HG02678 (cell line): ENCODE measurements at regions not wholly inside any gene's neighbourhood (a gene's known extent, or its start where the extent isn't known, plus 50 kb on each side); places are given as distances from the start of the nearest gene placed in this dataset.

ENCODE experiments used
- ATAC-seq: cut with Tn5 transposase; IDR thresholded peaks from one replicate; pipeline ENCODE4 v1.9.1; 2021; ENCODE audit warnings: mild to moderate bottlenecking, moderate library complexity; ENCODE audit not compliant: unreplicated experiment

GRCh38 chr13:78341032-78341431 lies 262.3 kb downstream of the POU4F1 start:
- peak; percentile 66 for ATAC-seq

DNA sequence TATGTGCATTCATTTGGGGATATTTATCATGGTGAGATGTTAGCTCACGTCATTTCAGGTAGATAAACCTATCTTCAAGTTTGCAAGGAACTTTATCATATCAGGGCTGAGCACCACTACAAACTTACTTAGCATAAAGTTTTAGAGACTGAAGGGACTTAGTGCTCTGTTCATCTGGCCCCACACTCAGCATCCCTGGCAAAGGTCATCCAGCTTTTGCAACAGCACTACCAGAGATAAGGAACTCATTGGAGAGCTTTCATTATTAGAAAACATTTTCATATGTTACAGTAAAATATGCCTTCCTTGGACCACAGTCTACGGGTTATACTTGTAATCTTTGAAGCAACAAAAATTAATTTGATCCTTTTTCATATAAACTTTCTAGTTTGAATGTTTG lies 263.4 kb downstream of the POU4F1 start:
- no peak for ATAC-seq

GRCh38 chr13:78334059-78334458 lies 269.3 kb downstream of the POU4F1 start:
- ATAC-seq: no peak

- no peak for ATAC-seq
These were observed 276.7 kb downstream of the POU4F1 start for GRCh38 chr13:78326633-78327032.

- ATAC-seq: no peak
These were observed 277.8 kb downstream of the POU4F1 start for GRCh38 chr13:78325585-78325984.

DNA sequence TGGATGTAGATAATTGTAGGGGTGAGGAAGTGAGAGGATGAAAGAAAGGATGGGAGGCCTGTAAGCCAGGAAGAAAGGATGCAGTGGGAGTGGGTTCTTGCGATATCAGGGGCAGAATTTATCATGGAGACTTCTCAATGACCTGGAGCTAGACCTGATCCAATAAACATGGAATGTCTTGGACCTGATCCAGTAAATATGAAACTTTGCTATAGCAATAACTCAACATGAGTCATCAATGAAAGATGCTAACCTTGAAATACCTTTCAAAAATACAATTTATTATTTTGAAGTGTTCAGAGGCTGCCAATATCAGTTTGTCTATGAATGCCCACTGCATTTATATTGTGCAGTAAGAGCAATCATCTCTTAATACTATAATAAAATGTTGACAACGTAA lies 279.5 kb downstream of the POU4F1 start:
- no peak for ATAC-seq

GRCh38 chr13:78323040-78323439 lies 280.3 kb downstream of the POU4F1 start:
- ATAC-seq: no peak

DNA sequence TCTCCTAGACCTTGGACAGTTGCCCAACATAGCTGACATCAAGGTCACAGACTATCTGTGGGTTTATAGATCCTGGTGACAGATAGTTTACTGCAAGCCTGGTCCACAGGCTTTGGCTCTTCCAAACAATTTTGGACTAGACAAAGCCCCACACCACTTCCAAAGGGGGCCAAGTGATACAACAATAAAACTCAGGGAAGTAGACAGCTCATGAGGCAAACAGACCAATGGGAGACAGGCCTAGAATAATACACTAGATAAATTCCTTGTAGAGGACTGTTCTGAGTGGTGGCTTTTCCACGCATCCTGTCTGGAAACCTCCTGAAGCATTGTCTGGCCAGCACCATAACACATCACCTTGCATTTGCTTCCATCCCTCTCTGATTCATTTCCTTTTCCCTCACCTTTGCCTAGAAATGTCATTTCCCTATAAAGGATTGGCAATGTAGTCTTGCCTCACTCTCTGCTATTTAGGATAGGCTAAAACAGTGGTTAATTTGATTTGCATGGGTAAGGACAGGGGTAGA lies 284.2 kb downstream of the POU4F1 start:
- ATAC-seq: no peak

GRCh38 chr13:78317030-78317429 lies 286.3 kb downstream of the POU4F1 start:
- no peak for ATAC-seq

GRCh38 chr13:78309497-78310180 lies 293.7 kb downstream of the POU4F1 start:
- ATAC-seq: peak; percentile 75

DNA sequence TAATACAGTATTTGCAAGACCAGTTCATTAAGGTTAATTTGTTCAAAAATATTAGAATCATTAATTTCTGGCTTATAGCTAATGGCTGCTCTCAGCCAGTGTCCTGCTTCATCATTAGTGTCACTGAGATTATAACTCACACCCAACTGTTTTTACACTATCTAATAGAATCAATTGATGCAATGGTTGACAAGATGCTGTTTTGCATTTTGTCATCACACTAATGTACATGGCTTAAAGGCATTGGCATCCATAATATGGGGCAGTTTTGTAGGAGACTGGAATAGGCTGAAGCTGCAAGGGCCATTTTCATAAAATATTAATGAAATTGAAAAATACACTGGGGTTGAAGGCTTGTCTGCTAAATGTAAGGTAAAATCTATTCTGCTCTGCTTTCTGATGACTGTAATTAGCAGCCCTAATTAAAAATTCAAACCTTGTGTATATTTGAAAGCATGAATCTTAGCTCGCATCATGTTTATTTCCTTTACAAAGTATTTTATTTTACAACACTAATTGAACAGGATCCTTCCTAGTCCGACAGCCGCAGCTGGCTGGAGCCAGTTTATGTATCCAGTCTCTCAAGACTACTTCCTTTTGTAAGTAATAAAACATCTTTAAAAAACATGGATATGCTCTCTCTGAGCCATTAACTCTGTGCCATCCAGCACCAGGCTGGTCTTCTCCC lies 296.7 kb downstream of the POU4F1 start:
- ATAC-seq: no peak

DNA sequence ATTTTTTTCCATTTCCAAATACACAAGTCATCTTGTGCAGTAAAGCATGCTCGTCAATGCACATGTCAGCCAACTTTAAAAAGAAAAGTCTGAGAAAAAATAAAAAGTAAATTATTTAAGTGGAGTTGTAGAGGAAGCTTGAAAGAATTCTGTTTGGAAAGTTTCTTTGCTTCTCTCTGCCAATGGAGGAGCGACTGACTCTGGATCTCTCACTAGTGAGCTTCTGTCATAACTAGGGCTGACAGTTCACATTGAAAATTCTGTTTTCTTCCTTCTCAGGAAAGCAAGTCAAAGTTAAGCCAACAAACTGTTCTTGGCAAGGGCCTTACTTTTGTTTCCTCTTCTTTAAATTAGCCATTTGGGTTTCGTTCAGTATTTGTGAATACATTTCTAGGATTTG lies 298.2 kb downstream of the POU4F1 start:
- ATAC-seq: no peak

DNA sequence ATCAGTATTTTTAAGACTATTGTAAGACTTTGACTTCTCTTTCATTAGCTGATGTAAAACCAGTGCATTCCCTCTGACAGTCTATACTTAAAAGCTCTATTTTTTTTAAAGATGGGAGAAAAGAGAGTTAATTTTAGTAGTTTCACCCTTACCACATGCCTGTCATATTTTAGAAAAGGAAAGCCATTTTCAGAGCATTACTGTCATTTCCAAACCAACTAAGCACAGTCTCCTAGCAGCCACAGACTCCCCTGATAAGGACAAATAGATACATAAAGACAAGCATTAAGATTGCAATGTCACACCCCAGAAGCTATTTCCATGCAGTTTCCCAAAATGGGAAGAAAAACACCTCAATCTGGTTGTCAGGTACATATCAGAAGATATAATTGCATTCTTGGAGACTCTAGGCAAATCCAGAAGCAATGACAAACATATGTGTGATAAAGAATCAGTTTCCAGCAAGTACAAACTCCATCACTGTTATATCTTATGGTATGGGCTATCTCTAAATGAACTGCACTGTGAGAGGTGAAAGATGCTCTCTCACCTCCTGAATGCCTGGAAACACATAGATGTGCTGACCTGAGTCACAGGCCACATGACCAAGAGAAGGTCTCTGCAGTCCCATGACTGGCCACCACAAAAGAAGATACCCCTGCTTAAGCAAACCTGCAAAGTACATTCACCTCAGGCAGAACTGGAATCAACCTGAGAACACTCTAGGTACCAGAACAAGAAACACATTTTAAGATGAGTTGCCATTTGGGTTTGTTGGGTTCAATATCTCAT lies 303.3 kb downstream of the POU4F1 start:
- no peak for ATAC-seq

DNA sequence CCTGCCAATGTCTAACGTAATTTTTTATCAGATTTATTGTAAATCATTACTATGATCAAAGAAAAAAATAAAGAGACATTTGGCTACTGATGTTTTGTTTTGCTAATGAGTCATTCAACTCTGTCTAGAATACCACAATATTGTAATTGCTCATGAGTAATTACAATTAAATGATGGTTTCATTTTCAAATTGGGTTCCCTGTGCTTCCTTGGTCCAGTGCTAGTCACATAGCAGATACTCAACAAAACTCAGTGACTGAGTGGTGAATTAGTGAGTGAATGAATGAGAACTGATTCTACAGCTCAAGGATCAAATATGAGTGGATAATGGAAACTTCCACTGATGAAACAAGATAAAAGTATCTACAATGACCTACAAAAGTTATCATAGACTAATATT lies 304.7 kb downstream of the POU4F1 start:
- no peak for ATAC-seq

- ATAC-seq: no peak
These were observed 316.6 kb downstream of the POU4F1 start for GRCh38 chr13:78286748-78287147.

DNA sequence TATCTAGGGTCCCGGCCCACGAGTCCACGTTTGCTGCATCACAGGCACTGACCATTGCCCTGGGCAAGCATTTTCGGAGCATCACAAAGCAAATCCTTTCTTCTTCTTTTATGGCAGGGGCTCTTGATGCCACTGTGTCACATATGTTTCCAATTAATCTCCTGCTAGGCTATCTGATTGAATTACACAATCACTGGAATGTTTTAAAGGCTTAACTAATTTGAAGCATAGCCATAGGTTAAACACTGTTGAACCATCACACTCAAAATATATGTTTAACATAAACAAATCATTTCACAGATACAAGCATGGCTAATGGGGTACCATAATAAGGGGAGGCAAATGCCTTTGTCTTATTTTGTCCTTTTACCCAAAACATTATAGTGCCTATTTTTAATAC lies 338.3 kb downstream of the POU4F1 start:
- ATAC-seq: no peak

- no peak for ATAC-seq
These were observed 339.7 kb upstream of the EDNRB start for GRCh38 chr13:78258304-78258703.

GRCh38 chr13:78256484-78256883 lies 337.9 kb upstream of the EDNRB start:
- no peak for ATAC-seq

GRCh38 chr13:78254113-78254512 lies 335.5 kb upstream of the EDNRB start:
- ATAC-seq: no peak

GRCh38 chr13:78247362-78247761 lies 328.7 kb upstream of the EDNRB start:
- no peak for ATAC-seq

GRCh38 chr13:78241278-78241919 lies 322.8 kb upstream of the EDNRB start:
- ATAC-seq: no peak
